Esophagus squamous epithelium (tissue), 5 donors: ENCODE measurements at regions not wholly inside any gene's neighbourhood (a gene's known extent, or its start where the extent isn't known, plus 50 kb on each side); places are given as distances from the start of the nearest gene placed in this dataset.

Source experiments
- DNase-seq: peaks from one replicate; lab custom pipeline; 2025; lab: John Stamatoyannopoulos, UW
- H3K27ac ChIP-seq, 4 donors: fragments of 200-600 bp; sonication (generic); one replicate each; pipeline ENCODE4 v1.5.1; 2016 to 2019; ENCODE audit warnings: mild to moderate bottlenecking in 1 of 4
- H3K27me3 ChIP-seq, 4 donors: fragments of 200-600 bp; sonication (generic); 1 replicate in 3 of 4; 2 replicates in 1 of 4; pipeline versions ENCODE4 v1.5.1 to v1.6.0; 2017 to 2021; ENCODE audit warnings: antibody characterized with exemption in 1 of 4
- H3K36me3 ChIP-seq, 3 donors: fragments of 200-600 bp; sonication (generic); one replicate each; pipeline ENCODE4 v1.5.1; 2016 to 2019
- H3K4me1 ChIP-seq, 3 donors: fragments of 200-600 bp; sonication (generic); one replicate each; pipeline ENCODE4 v1.5.1; 2017 to 2019
- H3K4me3 ChIP-seq, 4 donors: fragments of 200-600 bp; sonication (generic); 1 replicate in 3 of 4; 2 replicates in 1 of 4; pipeline ENCODE4 v1.5.1; 2016 to 2019; ENCODE audit warnings: mild to moderate bottlenecking in 2 of 4, moderate library complexity in 1 of 4
- H3K9me3 ChIP-seq, 3 donors: fragments of 200-600 bp; sonication (generic); one replicate each; pipeline ENCODE4 v1.5.1; 2016 to 2019
- POLR2A ChIP-seq, 4 donors: fragments of 450-650 bp; IDR thresholded peaks; one replicate each; pipeline ENCODE4 v1.6.1; 2017; ENCODE audit warnings: antibody characterized with exemption in 4 of 4, mild to moderate bottlenecking in 4 of 4, moderate library complexity in 3 of 4
- WGBS, 2 donors: methylation state at CpG; one replicate each; pipeline ENCODE4 v1.1.5; 2018; 5-methylcytosine and 5-hydroxymethylcytosine counted together
- intact Hi-C: fragments of 100-400 bp; cut with DNase I; formaldehyde crosslinking; loops from one replicate; pipeline ENCODE4 v1.15.0; 2022
- TF ChIP-seq, protein P1 (sequence below), 6 experiments: fragments of 450-650 bp in 4 of 6; fragments of 200-600 bp in 2 of 6; sonication (generic) in 2 of 6; IDR thresholded peaks; one replicate each; pipeline ENCODE4 v1.5.1; 2016 to 2019; ENCODE audit warnings: antibody characterized with exemption in 6 of 6, mild to moderate bottlenecking in 4 of 6, moderate library complexity in 4 of 6
- donor health status: DM: yes; HTN: yes; CAD: no.

DNA sequence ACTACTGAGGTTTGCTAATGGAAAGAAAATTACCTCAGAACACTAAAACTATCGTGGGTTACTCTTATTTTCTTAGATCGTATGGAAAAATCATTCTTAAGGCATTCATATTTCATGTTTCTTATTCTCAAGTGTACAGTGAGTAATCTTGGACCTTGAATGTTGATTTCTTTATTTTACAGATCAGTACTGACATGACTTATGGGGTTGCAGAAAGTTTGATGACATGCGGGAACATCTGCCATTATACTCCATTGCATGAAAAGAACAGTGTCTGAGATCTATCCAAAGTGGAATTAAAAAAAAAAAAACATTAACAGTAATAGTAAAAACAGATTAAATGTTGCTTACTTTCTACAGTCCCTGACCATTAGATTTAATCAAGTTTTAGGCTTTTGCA is 1290.2 kb upstream of the WWC1 start:
- H3K36me3 ChIP-seq: no peaks in the 10 kb centered on the region
- no peaks in the 10 kb centered on the region for H3K27me3 ChIP-seq
- intact Hi-C loops: no loop called here
- no peaks in the 10 kb centered on the region for H3K4me1 ChIP-seq
- no peak overlapping the region for H3K27ac ChIP-seq
- no peak for DNase-seq
- 64 to 77% methylated on average over 3 of the region's 3 CpGs for WGBS, 2 donors
- TF ChIP-seq POLR2A (IDR thresholded peaks at IDR 0.05): no peak
- TF ChIP-seq, protein P1, sequence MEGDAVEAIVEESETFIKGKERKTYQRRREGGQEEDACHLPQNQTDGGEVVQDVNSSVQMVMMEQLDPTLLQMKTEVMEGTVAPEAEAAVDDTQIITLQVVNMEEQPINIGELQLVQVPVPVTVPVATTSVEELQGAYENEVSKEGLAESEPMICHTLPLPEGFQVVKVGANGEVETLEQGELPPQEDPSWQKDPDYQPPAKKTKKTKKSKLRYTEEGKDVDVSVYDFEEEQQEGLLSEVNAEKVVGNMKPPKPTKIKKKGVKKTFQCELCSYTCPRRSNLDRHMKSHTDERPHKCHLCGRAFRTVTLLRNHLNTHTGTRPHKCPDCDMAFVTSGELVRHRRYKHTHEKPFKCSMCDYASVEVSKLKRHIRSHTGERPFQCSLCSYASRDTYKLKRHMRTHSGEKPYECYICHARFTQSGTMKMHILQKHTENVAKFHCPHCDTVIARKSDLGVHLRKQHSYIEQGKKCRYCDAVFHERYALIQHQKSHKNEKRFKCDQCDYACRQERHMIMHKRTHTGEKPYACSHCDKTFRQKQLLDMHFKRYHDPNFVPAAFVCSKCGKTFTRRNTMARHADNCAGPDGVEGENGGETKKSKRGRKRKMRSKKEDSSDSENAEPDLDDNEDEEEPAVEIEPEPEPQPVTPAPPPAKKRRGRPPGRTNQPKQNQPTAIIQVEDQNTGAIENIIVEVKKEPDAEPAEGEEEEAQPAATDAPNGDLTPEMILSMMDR (IDR thresholded peaks at IDR 0.05): no peak
- no peaks in the 10 kb centered on the region for H3K9me3 ChIP-seq
- no peak overlapping the region for H3K4me3 ChIP-seq

DNA sequence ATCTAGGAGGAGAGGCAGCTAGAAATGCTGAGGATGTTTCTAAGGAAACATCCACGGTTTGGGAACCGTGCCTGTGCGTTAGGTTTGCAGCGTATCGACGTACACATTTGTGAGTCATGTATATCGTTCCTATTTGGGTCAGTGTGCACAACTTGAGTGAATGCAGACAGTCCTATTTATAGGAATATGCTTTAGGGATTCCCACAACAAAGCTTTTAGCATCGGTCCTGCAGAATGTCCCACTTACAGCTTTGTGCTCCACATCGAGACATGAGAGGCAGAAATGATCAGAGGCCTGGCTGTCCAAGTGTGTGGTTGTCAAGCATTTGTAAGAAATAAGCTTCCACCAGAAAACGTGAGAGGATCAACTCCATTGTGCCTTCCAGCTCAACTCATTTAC is 1282.7 kb upstream of the WWC1 start:
- TF ChIP-seq, protein P1 (IDR thresholded peaks at IDR 0.05): no peak
- no peak for TF ChIP-seq POLR2A (IDR thresholded peaks at IDR 0.05)
- intact Hi-C loops: no loop called here
- no peaks in the 10 kb centered on the region for H3K4me1 ChIP-seq
- H3K27ac ChIP-seq: no peak overlapping the region
- H3K4me3 ChIP-seq: no peak overlapping the region
- no peaks in the 10 kb centered on the region for H3K36me3 ChIP-seq
- WGBS, 2 donors: 74 to 81% methylated on average over 10 of the region's 10 CpGs
- no peaks in the 10 kb centered on the region for H3K27me3 ChIP-seq
- DNase-seq: no peak
- H3K9me3 ChIP-seq: no peaks in the 10 kb centered on the region

- no peak overlapping the region for H3K27ac ChIP-seq
- DNase-seq: no peak
- no peaks in the 10 kb centered on the region for H3K4me1 ChIP-seq
- no peak overlapping the region for H3K4me3 ChIP-seq
- no peaks in the 10 kb centered on the region for H3K27me3 ChIP-seq
- H3K9me3 ChIP-seq: no peaks in the 10 kb centered on the region
- TF ChIP-seq, protein P1 (IDR thresholded peaks at IDR 0.05): no peak
- no peak for TF ChIP-seq POLR2A (IDR thresholded peaks at IDR 0.05)
- WGBS, 2 donors: 54 to 66% methylated on average over 2 of the region's 2 CpGs
- intact Hi-C loops: no loop called here
- no peaks in the 10 kb centered on the region for H3K36me3 ChIP-seq
These were observed 1280.2 kb upstream of the WWC1 start for GRCh38 chr5:167011196-167011595.

- H3K9me3 ChIP-seq: no peaks in the 10 kb centered on the region
- WGBS, 2 donors: 29 to 39% methylated on average over 2 of the region's 2 CpGs
- no peaks in the 10 kb centered on the region for H3K36me3 ChIP-seq
- intact Hi-C loops: no loop called here
- H3K27me3 ChIP-seq: no peaks in the 10 kb centered on the region
- DNase-seq: no peak
- no peak overlapping the region for H3K4me3 ChIP-seq
- TF ChIP-seq, protein P1 (IDR thresholded peaks at IDR 0.05): no peak
- TF ChIP-seq POLR2A (IDR thresholded peaks at IDR 0.05): no peak
- H3K27ac ChIP-seq: no peak overlapping the region
- H3K4me1 ChIP-seq: no peaks in the 10 kb centered on the region
These were observed 1279.1 kb upstream of the WWC1 start for GRCh38 chr5:167012123-167013034.

DNA sequence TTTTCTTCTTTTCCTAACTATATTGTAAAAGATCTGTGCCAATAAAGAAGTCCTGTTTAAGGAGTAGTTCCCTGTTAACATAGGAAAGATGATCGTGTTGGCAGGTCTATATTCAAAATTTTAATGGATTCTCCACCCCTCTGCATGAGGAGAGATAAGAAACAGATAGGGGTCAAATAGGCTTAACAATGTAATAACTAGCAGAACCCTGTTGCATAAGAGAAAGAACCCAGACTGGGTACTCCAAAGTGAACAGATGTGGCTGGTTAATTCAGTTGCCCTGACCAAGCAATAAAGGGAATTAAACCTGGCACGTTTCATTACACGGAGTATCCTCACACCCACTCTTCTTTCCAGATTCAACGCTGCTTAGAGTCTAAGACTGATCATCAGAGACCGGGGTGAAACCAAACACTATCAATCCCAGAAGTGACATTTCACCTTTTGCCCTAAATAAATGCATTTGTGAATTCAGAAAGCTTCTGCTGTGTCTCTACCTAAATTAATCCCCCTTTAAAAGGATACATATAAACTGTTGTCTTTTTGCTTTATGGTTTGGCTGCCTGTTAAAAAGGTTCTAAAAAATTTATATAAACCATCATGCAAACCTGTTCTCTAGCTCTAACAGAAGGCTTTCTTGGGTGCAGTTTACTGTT is 1276.9 kb upstream of the WWC1 start:
- no peaks in the 10 kb centered on the region for H3K9me3 ChIP-seq
- H3K4me1 ChIP-seq: no peaks in the 10 kb centered on the region
- DNase-seq: no peak
- no peaks in the 10 kb centered on the region for H3K36me3 ChIP-seq
- H3K27ac ChIP-seq: no peak overlapping the region
- intact Hi-C loops: no loop called here
- 36% methylated on average over 5 of the region's 5 CpGs for WGBS, 2 donors
- H3K4me3 ChIP-seq: no peak overlapping the region
- TF ChIP-seq, protein P1 (IDR thresholded peaks at IDR 0.05): no peak
- TF ChIP-seq POLR2A (IDR thresholded peaks at IDR 0.05): no peak
- H3K27me3 ChIP-seq: no peaks in the 10 kb centered on the region
